Thyroid gland (tissue), 4 donors: ENCODE measurements at regions not wholly inside any gene's neighbourhood (a gene's known extent, or its start where the extent isn't known, plus 50 kb on each side); places are given as distances from the start of the nearest gene placed in this dataset.

ENCODE experiments used
- CTCF ChIP-seq, 6 experiments: fragments of 200-600 bp in 3 of 6; fragments of 450-650 bp in 3 of 6; sonication (generic) in 3 of 6; IDR thresholded peaks; one replicate each; pipeline ENCODE4 v1.5.1; 2016 to 2019; ENCODE audit warnings: antibody characterized with exemption in 6 of 6, mild to moderate bottlenecking in 2 of 6, inconsistent platforms in 1 of 6, moderate library complexity in 1 of 6
- POLR2A ChIP-seq, 2 donors: fragments of 450-650 bp; IDR thresholded peaks; one replicate each; pipeline ENCODE4 v1.6.1; 2017; ENCODE audit warnings: antibody characterized with exemption in 2 of 2, mild to moderate bottlenecking in 2 of 2, moderate library complexity in 1 of 2

DNA sequence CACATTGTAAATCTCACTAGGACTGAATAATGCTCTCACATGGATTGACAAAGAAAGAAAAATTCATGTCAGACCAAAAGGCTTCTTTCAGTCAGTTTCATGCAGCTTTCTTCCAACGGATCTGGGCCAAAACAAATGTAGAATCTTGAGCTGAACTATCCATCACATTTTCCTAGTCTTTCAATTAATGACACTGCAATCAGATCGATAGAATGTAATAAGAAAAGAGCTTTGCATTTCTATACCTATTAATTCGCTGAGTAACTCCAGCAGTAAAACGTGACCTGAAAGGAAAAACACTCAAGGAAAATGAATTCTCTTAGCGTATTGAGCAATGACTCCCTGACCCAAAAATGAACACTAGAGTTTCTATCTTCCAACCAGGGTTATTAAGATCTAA is 194.8 kb upstream of the BLID start:
- TF ChIP-seq POLR2A (IDR thresholded peaks at IDR 0.05) (no peak), CTCF (IDR thresholded peaks at IDR 0.05) (no peak)
